ENCODE measurements at regions not wholly inside any gene's neighbourhood (a gene's known extent, or its start where the extent isn't known, plus 50 kb on each side); places are given as distances from the start of the nearest gene placed in this dataset.

- DNase-seq (ENCODE audit: low spot score in 2 of 2), result peak in 1 of 2 donors; percentile 36
- WGBS, 2 donors, result 92 to 95% methylated on average over 3 of the region's 3 CpGs
- TF ChIP-seq POLR2A (IDR thresholded peaks at IDR 0.05) (no peak), CTCF (IDR thresholded peaks at IDR 0.05) (no peak)
- intact Hi-C loops (cut with DNase I; ENCODE audit: low total_unique reads), result no loop called here
- no peak overlapping the region for H3K4me3 ChIP-seq (ENCODE audit: low read depth, poor library complexity, severe bottlenecking)
These were observed 94.5 kb upstream of the ENPP6 start for GRCh38 chr4:184312126-184312525.

- intact Hi-C loops (cut with DNase I; ENCODE audit: low total_unique reads), result no loop called here
- WGBS, 2 donors, result 87 to 88% methylated on average over 14 of the region's 14 CpGs
- TF ChIP-seq CTCF (IDR thresholded peaks at IDR 0.05) (no peak), POLR2A (IDR thresholded peaks at IDR 0.05) (no peak)
- DNase-seq (ENCODE audit: low spot score in 2 of 2), result peak in 1 of 2 donors; percentile 34
- no peak overlapping the region for H3K4me3 ChIP-seq (ENCODE audit: low read depth, poor library complexity, severe bottlenecking)
These were observed 93.4 kb upstream of the ENPP6 start for GRCh38 chr4:184310881-184311709.

GRCh38 chr4:184310171-184310567, 92.5 kb upstream of the ENPP6 start:
- DNase-seq (ENCODE audit: low spot score in 2 of 2), result no peak
- no peak for TF ChIP-seq POLR2A (IDR thresholded peaks at IDR 0.05)
- no peak for TF ChIP-seq CTCF (IDR thresholded peaks at IDR 0.05)
- intact Hi-C loops (cut with DNase I; ENCODE audit: low total_unique reads), result no loop called here
- no peak overlapping the region for H3K4me3 ChIP-seq (ENCODE audit: low read depth, poor library complexity, severe bottlenecking)
- WGBS, 2 donors, result 86 to 88% methylated on average over 10 of the region's 10 CpGs

- no peak for TF ChIP-seq POLR2A (IDR thresholded peaks at IDR 0.05)
- no peak for TF ChIP-seq CTCF (IDR thresholded peaks at IDR 0.05)
- no peak for DNase-seq (ENCODE audit: low spot score in 2 of 2)
- intact Hi-C loops (cut with DNase I; ENCODE audit: low total_unique reads), result no loop called here
- H3K4me3 ChIP-seq (ENCODE audit: low read depth, poor library complexity, severe bottlenecking), result no peak overlapping the region
- WGBS, 2 donors, result 82 to 89% methylated on average over 11 of the region's 11 CpGs
These were observed 91.8 kb upstream of the ENPP6 start for GRCh38 chr4:184309241-184310170.

- no peak for TF ChIP-seq POLR2A (IDR thresholded peaks at IDR 0.05)
- no peak for TF ChIP-seq CTCF (IDR thresholded peaks at IDR 0.05)
- intact Hi-C loops (cut with DNase I; ENCODE audit: low total_unique reads), result no loop called here
- WGBS, 2 donors, result 79 to 86% methylated on average over 3 of the region's 3 CpGs
These were observed 89.3 kb upstream of the ENPP6 start for GRCh38 chr4:184306949-184307348.

More at GRCh38 chr4:184306949-184307348, 89.3 kb upstream of the ENPP6 start:
- H3K4me3 ChIP-seq (ENCODE audit: low read depth, poor library complexity, severe bottlenecking), result no peak overlapping the region
- no peak for DNase-seq (ENCODE audit: low spot score in 2 of 2)
